Ascending aorta (tissue), 2 donors: ENCODE measurements at regions not wholly inside any gene's neighbourhood (a gene's known extent, or its start where the extent isn't known, plus 50 kb on each side); places are given as distances from the start of the nearest gene placed in this dataset.

Experiments
- DNase-seq, 2 donors: peaks; one replicate each; pipeline ENCODE4 v3.0.0-alpha.2; 2019; ENCODE audit warnings: low spot score in 2 of 2
- H3K27ac ChIP-seq, 2 donors: fragments of 200-600 bp; sonication (generic); one replicate each; pipeline ENCODE4 v1.5.1; 2016 to 2017; ENCODE audit warnings: mild to moderate bottlenecking in 1 of 2
- H3K27me3 ChIP-seq: fragments of 200-600 bp; sonication (generic); one replicate; pipeline ENCODE4 v1.5.1; 2017
- H3K36me3 ChIP-seq, 2 donors: fragments of 200-600 bp; sonication (generic); one replicate each; pipeline ENCODE4 v1.5.1; 2016
- H3K4me1 ChIP-seq, 2 donors: fragments of 200-600 bp; sonication (generic); one replicate each; pipeline ENCODE4 v1.5.1; 2016 to 2017; ENCODE audit warnings: mild to moderate bottlenecking in 1 of 2
- H3K4me3 ChIP-seq, 2 donors: fragments of 200-600 bp; sonication (generic); one replicate each; pipeline ENCODE4 v1.5.1; 2016 to 2017; ENCODE audit warnings: mild to moderate bottlenecking in 1 of 2
- H3K9me3 ChIP-seq, 2 donors: fragments of 200-600 bp; sonication (generic); one replicate each; pipeline ENCODE4 v1.5.1; 2016
- intact Hi-C: fragments of 100-400 bp; cut with DNase I; formaldehyde crosslinking; loops from one replicate; pipeline ENCODE4 v1.15.1; 2023
- TF ChIP-seq, protein P1 (sequence below), 3 experiments: fragments of 200-600 bp in 2 of 3; fragments of 450-650 bp in 1 of 3; sonication (generic) in 2 of 3; IDR thresholded peaks; one replicate each; pipeline ENCODE4 v1.5.1; 2016 to 2019; ENCODE audit warnings: antibody characterized with exemption in 3 of 3, mild to moderate bottlenecking in 1 of 3, moderate library complexity in 1 of 3

DNA sequence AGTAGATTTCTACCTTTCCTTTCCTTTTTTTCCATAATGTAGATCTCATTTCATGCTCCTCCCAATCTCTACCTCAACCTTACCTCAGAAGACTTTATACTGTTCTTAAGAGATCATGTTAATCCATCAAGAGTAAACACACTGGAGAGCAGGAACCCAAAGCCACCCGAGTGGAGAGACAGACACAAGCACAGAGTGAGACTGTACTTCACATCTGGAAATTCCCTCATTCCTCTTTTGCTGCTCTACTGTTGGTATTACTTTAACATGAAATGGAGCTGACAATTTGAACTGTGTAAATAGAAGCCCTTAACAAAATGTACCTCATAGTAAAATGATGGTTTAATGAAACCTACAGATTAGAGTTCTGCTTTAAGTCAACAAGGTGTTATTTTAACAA lies 105.7 kb upstream of the RASGEF1B start:
- intact Hi-C loops, result no loop called here
- DNase-seq, result no peak
- H3K9me3 ChIP-seq, result no peaks in the 10 kb centered on the region
- TF ChIP-seq, protein P1, sequence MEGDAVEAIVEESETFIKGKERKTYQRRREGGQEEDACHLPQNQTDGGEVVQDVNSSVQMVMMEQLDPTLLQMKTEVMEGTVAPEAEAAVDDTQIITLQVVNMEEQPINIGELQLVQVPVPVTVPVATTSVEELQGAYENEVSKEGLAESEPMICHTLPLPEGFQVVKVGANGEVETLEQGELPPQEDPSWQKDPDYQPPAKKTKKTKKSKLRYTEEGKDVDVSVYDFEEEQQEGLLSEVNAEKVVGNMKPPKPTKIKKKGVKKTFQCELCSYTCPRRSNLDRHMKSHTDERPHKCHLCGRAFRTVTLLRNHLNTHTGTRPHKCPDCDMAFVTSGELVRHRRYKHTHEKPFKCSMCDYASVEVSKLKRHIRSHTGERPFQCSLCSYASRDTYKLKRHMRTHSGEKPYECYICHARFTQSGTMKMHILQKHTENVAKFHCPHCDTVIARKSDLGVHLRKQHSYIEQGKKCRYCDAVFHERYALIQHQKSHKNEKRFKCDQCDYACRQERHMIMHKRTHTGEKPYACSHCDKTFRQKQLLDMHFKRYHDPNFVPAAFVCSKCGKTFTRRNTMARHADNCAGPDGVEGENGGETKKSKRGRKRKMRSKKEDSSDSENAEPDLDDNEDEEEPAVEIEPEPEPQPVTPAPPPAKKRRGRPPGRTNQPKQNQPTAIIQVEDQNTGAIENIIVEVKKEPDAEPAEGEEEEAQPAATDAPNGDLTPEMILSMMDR (IDR thresholded peaks at IDR 0.05), result no peak
- no peaks in the 10 kb centered on the region for H3K4me1 ChIP-seq
- no peaks in the 10 kb centered on the region for H3K36me3 ChIP-seq
- H3K27ac ChIP-seq, result no peak overlapping the region
- no peaks in the 10 kb centered on the region for H3K27me3 ChIP-seq
- no peak overlapping the region for H3K4me3 ChIP-seq

DNA sequence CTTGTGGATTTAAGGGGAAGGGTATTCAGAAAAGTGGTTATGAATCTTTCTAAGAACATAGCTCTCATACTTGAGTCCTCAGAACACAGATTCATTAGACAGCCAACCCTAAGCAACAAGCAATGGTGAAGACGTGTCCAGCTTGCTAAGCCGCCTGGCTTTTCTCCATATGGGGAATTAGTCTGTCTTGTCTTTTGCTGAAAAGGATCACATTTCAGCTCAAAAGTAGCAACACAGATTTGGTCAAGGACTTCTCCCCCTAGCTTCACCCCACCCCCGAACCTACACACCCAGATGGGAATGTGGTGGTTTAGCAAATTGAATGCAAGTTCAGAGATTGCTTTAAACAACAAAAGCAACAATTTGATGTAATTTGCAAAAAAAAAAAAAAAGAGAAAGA lies 103.3 kb upstream of the RASGEF1B start:
- Histone ChIP-seq H3K9me3 (no peaks in the 10 kb centered on the region), H3K27me3 (no peaks in the 10 kb centered on the region), H3K4me3 (no peak overlapping the region), H3K36me3 (no peaks in the 10 kb centered on the region), H3K4me1 (no peaks in the 10 kb centered on the region), H3K27ac (no peak overlapping the region)
- TF ChIP-seq, protein P1 (IDR thresholded peaks at IDR 0.05), result no peak
- intact Hi-C loops, result no loop called here
- DNase-seq, result no peak

DNA sequence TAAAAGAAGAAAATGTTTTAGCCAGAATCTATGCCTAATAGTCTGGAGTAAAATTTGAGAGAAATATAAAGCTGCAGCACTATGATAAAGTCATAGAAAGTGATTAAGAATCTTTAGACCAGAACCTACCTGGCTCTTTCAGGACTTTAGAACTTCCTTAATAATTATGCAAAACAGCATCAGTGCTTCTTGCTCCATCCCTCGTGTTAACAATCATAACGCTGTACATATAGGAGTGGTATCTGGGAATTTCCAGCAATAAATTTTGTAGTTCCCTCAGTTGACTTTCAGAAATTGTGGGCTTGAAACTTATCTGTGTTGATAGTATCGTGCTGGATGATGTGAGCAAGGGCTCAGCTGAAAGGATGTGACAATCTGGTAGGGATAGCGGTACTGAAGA lies 102.1 kb upstream of the RASGEF1B start:
- no peak overlapping the region for H3K27ac ChIP-seq
- no peaks in the 10 kb centered on the region for H3K36me3 ChIP-seq
- DNase-seq, result no peak
- H3K9me3 ChIP-seq, result no peaks in the 10 kb centered on the region
- TF ChIP-seq, protein P1 (IDR thresholded peaks at IDR 0.05), result no peak
- H3K4me1 ChIP-seq, result no peaks in the 10 kb centered on the region
- intact Hi-C loops, result no loop called here
- no peak overlapping the region for H3K4me3 ChIP-seq
- no peaks in the 10 kb centered on the region for H3K27me3 ChIP-seq

DNA sequence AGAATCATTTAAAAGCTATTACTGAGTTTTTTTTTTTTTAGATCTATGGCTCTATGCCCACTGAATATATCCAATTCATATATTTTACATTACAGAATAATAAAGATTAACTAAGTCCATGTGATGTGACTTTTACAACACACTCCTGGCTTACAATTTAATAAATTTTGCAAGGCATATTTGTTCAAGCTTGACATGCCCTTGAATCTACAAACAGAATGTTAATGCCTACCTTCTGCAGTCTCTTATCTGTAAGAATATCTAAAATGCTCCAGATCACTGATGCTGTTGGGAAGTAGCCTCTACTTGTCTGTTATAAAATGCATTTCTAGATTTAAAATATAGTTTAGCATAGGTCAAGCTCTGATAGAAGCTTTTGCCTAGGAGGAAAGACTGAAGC lies 100.7 kb upstream of the RASGEF1B start:
- TF ChIP-seq, protein P1 (IDR thresholded peaks at IDR 0.05), result no peak
- H3K36me3 ChIP-seq, result no peaks in the 10 kb centered on the region
- no peaks in the 10 kb centered on the region for H3K9me3 ChIP-seq
- no peaks in the 10 kb centered on the region for H3K27me3 ChIP-seq
- DNase-seq, result no peak
- intact Hi-C loops, result no loop called here
- no peaks in the 10 kb centered on the region for H3K4me1 ChIP-seq
- no peak overlapping the region for H3K27ac ChIP-seq
- no peak overlapping the region for H3K4me3 ChIP-seq

DNA sequence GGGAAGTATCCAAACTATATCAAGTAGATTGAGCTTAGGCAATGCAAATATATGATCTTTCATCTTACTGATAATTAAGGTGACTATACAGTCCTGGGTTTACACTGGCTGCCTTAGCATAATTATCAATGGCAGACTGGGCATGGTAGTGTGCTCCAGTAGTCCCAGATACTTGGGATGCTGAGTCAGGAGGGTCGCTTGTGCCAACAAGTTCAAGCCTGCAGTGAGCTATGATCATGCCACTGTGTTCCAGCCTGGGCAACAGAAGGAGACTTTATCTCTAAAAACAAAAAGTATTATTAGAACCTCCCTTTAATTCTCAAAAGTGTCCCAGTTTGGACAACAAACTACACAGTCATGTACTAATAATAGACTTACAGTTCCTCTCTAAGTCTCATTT lies 99.4 kb upstream of the RASGEF1B start:
- no peaks in the 10 kb centered on the region for H3K4me1 ChIP-seq
- DNase-seq, result no peak
- intact Hi-C loops, result no loop called here

More for the DNA sequence above, 99.4 kb upstream of the RASGEF1B start:
- TF ChIP-seq, protein P1 (IDR thresholded peaks at IDR 0.05), result no peak
- Histone ChIP-seq H3K9me3 (no peaks in the 10 kb centered on the region), H3K27me3 (no peaks in the 10 kb centered on the region), H3K4me3 (no peak overlapping the region), H3K27ac (no peak overlapping the region), H3K36me3 (no peaks in the 10 kb centered on the region)
